OCI-LY7 (cell line): ENCODE measurements at regions not wholly inside any gene's neighbourhood (a gene's known extent, or its start where the extent isn't known, plus 50 kb on each side); places are given as distances from the start of the nearest gene placed in this dataset.

Experiments used
- EZH2phosphoT487 ChIP-seq: fragments of 200-600 bp; sonication (generic); IDR thresholded peaks from 2 replicates; pipeline ENCODE4 v1.6.1; 2018; ENCODE audit warnings: low read depth, borderline replicate concordance, mild to moderate bottlenecking, mixed run types, antibody characterized with exemption, low read length, moderate library complexity, mixed read lengths
- TF ChIP-seq, protein P1 (sequence below): fragments of 200-600 bp; sonication (generic); conservative IDR thresholded peaks from 2 replicates; pipeline ENCODE4 v1.5.1; 2014; ENCODE audit warnings: mild to moderate bottlenecking, antibody characterized with exemption, low read length, moderate library complexity, mixed read lengths

- TF ChIP-seq, protein P1, sequence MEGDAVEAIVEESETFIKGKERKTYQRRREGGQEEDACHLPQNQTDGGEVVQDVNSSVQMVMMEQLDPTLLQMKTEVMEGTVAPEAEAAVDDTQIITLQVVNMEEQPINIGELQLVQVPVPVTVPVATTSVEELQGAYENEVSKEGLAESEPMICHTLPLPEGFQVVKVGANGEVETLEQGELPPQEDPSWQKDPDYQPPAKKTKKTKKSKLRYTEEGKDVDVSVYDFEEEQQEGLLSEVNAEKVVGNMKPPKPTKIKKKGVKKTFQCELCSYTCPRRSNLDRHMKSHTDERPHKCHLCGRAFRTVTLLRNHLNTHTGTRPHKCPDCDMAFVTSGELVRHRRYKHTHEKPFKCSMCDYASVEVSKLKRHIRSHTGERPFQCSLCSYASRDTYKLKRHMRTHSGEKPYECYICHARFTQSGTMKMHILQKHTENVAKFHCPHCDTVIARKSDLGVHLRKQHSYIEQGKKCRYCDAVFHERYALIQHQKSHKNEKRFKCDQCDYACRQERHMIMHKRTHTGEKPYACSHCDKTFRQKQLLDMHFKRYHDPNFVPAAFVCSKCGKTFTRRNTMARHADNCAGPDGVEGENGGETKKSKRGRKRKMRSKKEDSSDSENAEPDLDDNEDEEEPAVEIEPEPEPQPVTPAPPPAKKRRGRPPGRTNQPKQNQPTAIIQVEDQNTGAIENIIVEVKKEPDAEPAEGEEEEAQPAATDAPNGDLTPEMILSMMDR: no peak
- TF ChIP-seq EZH2phosphoT487: no peak
These were observed 277.2 kb upstream of the TCERG1L start for GRCh38 chr10:131588704-131589220.
